ENCODE measurements at regions not wholly inside any gene's neighbourhood (a gene's known extent, or its start where the extent isn't known, plus 50 kb on each side); places are given as distances from the start of the nearest gene placed in this dataset.

GRCh38 chr20:19812696-19813095, 54.6 kb downstream of the RIN2 start:
- TF ChIP-seq CTCF (conservative IDR thresholded peaks at IDR 0.05) (no peak), EZH2 (IDR thresholded peaks at IDR 0.05; ENCODE audit: low read depth) (no peak)
